Coronary artery (tissue), 2 donors: ENCODE measurements at regions not wholly inside any gene's neighbourhood (a gene's known extent, or its start where the extent isn't known, plus 50 kb on each side); places are given as distances from the start of the nearest gene placed in this dataset.

Experiments
- DNase-seq: peaks from one replicate; pipeline ENCODE4 v3.0.0-alpha.2; 2017; ENCODE audit warnings: low spot score
- H3K27ac ChIP-seq, 2 donors: fragments of 200-600 bp; sonication (generic); one replicate each; pipeline ENCODE4 v1.5.1; 2016 to 2019
- H3K4me3 ChIP-seq: fragments of 200-600 bp; sonication (generic); 2 replicates; pipeline ENCODE4 v1.5.1; 2016; ENCODE audit warnings: mild to moderate bottlenecking, moderate library complexity
- CTCF ChIP-seq: fragments of 200-600 bp; sonication (generic); IDR thresholded peaks from one replicate; pipeline ENCODE4 v1.5.1; 2019; ENCODE audit warnings: antibody characterized with exemption

- no peak overlapping the region for H3K27ac ChIP-seq
- no peak overlapping the region for H3K4me3 ChIP-seq
- TF ChIP-seq CTCF, result no peak
- no peak for DNase-seq
Observed at GRCh38 chr7:85614684-85615083, 427.8 kb upstream of the SEMA3D start.

- no peak for TF ChIP-seq CTCF
Observed at GRCh38 chr7:85612514-85612913, 425.7 kb upstream of the SEMA3D start.

GRCh38 chr7:85608804-85609203 lies 421.9 kb upstream of the SEMA3D start:
- no peak overlapping the region for H3K4me3 ChIP-seq
- no peak overlapping the region for H3K27ac ChIP-seq
- TF ChIP-seq CTCF, result no peak
- DNase-seq, result no peak

More at GRCh38 chr7:85612514-85612913, 425.7 kb upstream of the SEMA3D start:
- Histone ChIP-seq H3K4me3 (no peak overlapping the region), H3K27ac (no peak overlapping the region)
- DNase-seq, result no peak

GRCh38 chr7:85602196-85602595 lies 415.3 kb upstream of the SEMA3D start:
- no peak overlapping the region for H3K4me3 ChIP-seq
- no peak overlapping the region for H3K27ac ChIP-seq
- no peak for DNase-seq
- TF ChIP-seq CTCF, result no peak

GRCh38 chr7:85600395-85600794 lies 413.5 kb upstream of the SEMA3D start:
- TF ChIP-seq CTCF, result no peak
- Histone ChIP-seq H3K27ac (no peak overlapping the region), H3K4me3 (no peak overlapping the region)
- DNase-seq, result no peak

GRCh38 chr7:85596827-85597226 lies 410.0 kb upstream of the SEMA3D start:
- no peak overlapping the region for H3K4me3 ChIP-seq
- no peak for TF ChIP-seq CTCF
- no peak overlapping the region for H3K27ac ChIP-seq
- DNase-seq, result no peak

- DNase-seq, result no peak
- no peak overlapping the region for H3K27ac ChIP-seq
- TF ChIP-seq CTCF, result no peak
- no peak overlapping the region for H3K4me3 ChIP-seq
Observed at GRCh38 chr7:85595750-85596178, 408.9 kb upstream of the SEMA3D start.
